Fibroblast of lung (primary cell): ENCODE measurements at regions not wholly inside any gene's neighbourhood (a gene's known extent, or its start where the extent isn't known, plus 50 kb on each side); places are given as distances from the start of the nearest gene placed in this dataset.

Source experiments
- DNase-seq, 2 donors: peaks; one replicate each; pipeline versions ENCODE4 v3.0.0 to v3.0.0-alpha.2; 2010; ENCODE audit warnings: low read depth in 2 of 2
- H2AFZ ChIP-seq: 2 replicates; pipeline ENCODE4 v1.5.1; 2012; ENCODE audit warnings: low read length, control low read depth, inconsistent platforms
- H3K27ac ChIP-seq: 2 replicates; pipeline ENCODE4 v1.5.1; 2011; ENCODE audit warnings: low read length, control low read depth; ENCODE audit not compliant: insufficient read depth
- H3K27me3 ChIP-seq: 2 replicates; pipeline ENCODE4 v1.5.1; 2011; ENCODE audit warnings: mild to moderate bottlenecking, low read length; ENCODE audit not compliant: control insufficient read depth, insufficient read depth
- H3K36me3 ChIP-seq: 2 replicates; pipeline ENCODE4 v1.5.1; 2011; ENCODE audit warnings: low read length; ENCODE audit not compliant: control insufficient read depth, insufficient read depth
- H3K4me1 ChIP-seq: 2 replicates; pipeline ENCODE4 v1.5.1; 2011; ENCODE audit warnings: low read length; ENCODE audit not compliant: control insufficient read depth, insufficient read depth; ENCODE audit errors: extremely low read depth
- H3K4me2 ChIP-seq: 2 replicates; pipeline ENCODE4 v1.5.1; 2011; ENCODE audit warnings: low read length, control low read depth; ENCODE audit not compliant: insufficient read depth; ENCODE audit errors: extremely low read depth
- H3K4me3 ChIP-seq, 4 experiments: fragments of 200-600 bp in 1 of 4; sonication (generic) in 1 of 4; replicated peaks in 1 of 4; 2 replicates each; pipeline ENCODE4 v1.5.1; 2011 to 2016; ENCODE audit warnings: low read length in 4 of 4, low read depth in 3 of 4, mild to moderate bottlenecking in 3 of 4, control low read depth in 2 of 4, inconsistent platforms in 1 of 4, mixed read lengths in 1 of 4; ENCODE audit not compliant: insufficient read depth in 1 of 4; ENCODE audit errors: control extremely low read depth in 1 of 4
- H3K79me2 ChIP-seq: 2 replicates; pipeline ENCODE4 v1.5.1; 2012; ENCODE audit warnings: mild to moderate bottlenecking, low read length, inconsistent platforms; ENCODE audit not compliant: control insufficient read depth, insufficient read depth
- H3K9ac ChIP-seq: 2 replicates; pipeline ENCODE4 v1.5.1; 2011; ENCODE audit warnings: mild to moderate bottlenecking, low read length, control low read depth; ENCODE audit not compliant: insufficient read depth
- H3K9me3 ChIP-seq: 2 replicates; pipeline ENCODE4 v1.5.1; 2012; ENCODE audit warnings: low read depth, low read length; ENCODE audit not compliant: control insufficient read depth, insufficient read depth
- H4K20me1 ChIP-seq: 2 replicates; pipeline ENCODE4 v1.5.1; 2011; ENCODE audit warnings: low read length; ENCODE audit not compliant: control insufficient read depth, insufficient read depth; ENCODE audit errors: extremely low read depth
- CTCF ChIP-seq, 2 donors: IDR thresholded peaks in 1 of 2; conservative IDR thresholded peaks in 1 of 2; 1 replicate in 1 of 2; 2 replicates in 1 of 2; pipeline ENCODE4 v1.5.1; 2011 to 2012; ENCODE audit warnings: low read length in 2 of 2, control low read depth in 1 of 2, inconsistent platforms in 1 of 2, low read depth in 1 of 2, mild to moderate bottlenecking in 1 of 2
- EZH2 ChIP-seq: IDR thresholded peaks from 2 replicates; pipeline ENCODE4 v1.5.1; 2012; ENCODE audit warnings: low read length, control low read depth, mild to moderate bottlenecking; ENCODE audit errors: missing control alignments

GRCh38 chr12:126855768-126856167 lies 1411.2 kb upstream of the TMEM132C start:
- H2AFZ ChIP-seq: no peak overlapping the region
- no peaks in the 10 kb centered on the region for H3K9me3 ChIP-seq
- no peak overlapping the region for H3K27ac ChIP-seq
- no peak for DNase-seq
- no peaks in the 10 kb centered on the region for H3K36me3 ChIP-seq
- H3K9ac ChIP-seq: no peak overlapping the region
- no peaks in the 10 kb centered on the region for H3K27me3 ChIP-seq
- H3K4me2 ChIP-seq: no peak overlapping the region
- no peak overlapping the region for H3K4me3 ChIP-seq
- H4K20me1 ChIP-seq: no peaks in the 10 kb centered on the region
- H3K4me1 ChIP-seq: no peaks in the 10 kb centered on the region
- H3K79me2 ChIP-seq: no peaks in the 10 kb centered on the region
- TF ChIP-seq CTCF (conservative IDR thresholded peaks at IDR 0.05 in 1 of 2, IDR thresholded peaks at IDR 0.05 in 1 of 2; ENCODE audit: low read depth in 1 of 2, low read length in 2 of 2) (no peak), EZH2 (no peak)

- DNase-seq: no peak
- TF ChIP-seq CTCF (conservative IDR thresholded peaks at IDR 0.05 in 1 of 2, IDR thresholded peaks at IDR 0.05 in 1 of 2; ENCODE audit: low read depth in 1 of 2, low read length in 2 of 2): no peak
- TF ChIP-seq EZH2: no peak
- Histone ChIP-seq H3K27me3 (no peaks in the 10 kb centered on the region), H3K27ac (no peak overlapping the region), H3K9me3 (no peaks in the 10 kb centered on the region), H2AFZ (no peak overlapping the region), H3K4me3 (no peak overlapping the region), H3K9ac (no peak overlapping the region), H4K20me1 (no peaks in the 10 kb centered on the region), H3K4me1 (no peaks in the 10 kb centered on the region), H3K79me2 (no peaks in the 10 kb centered on the region), H3K36me3 (no peaks in the 10 kb centered on the region), H3K4me2 (no peak overlapping the region)
Observed at GRCh38 chr12:126856958-126857357, 1410.0 kb upstream of the TMEM132C start.

- no peak overlapping the region for H3K4me3 ChIP-seq
- no peak for DNase-seq
- H3K27ac ChIP-seq: no peak overlapping the region
- no peaks in the 10 kb centered on the region for H3K36me3 ChIP-seq
- no peak overlapping the region for H3K9ac ChIP-seq
- no peaks in the 10 kb centered on the region for H3K4me1 ChIP-seq
- H4K20me1 ChIP-seq: no peaks in the 10 kb centered on the region
- no peak for TF ChIP-seq CTCF (conservative IDR thresholded peaks at IDR 0.05 in 1 of 2, IDR thresholded peaks at IDR 0.05 in 1 of 2; ENCODE audit: low read depth in 1 of 2, low read length in 2 of 2)
- no peak for TF ChIP-seq EZH2
- H2AFZ ChIP-seq: no peak overlapping the region
- H3K79me2 ChIP-seq: no peaks in the 10 kb centered on the region
- no peak overlapping the region for H3K4me2 ChIP-seq
- no peaks in the 10 kb centered on the region for H3K27me3 ChIP-seq
- no peaks in the 10 kb centered on the region for H3K9me3 ChIP-seq
Observed at GRCh38 chr12:126858560-126858959, 1408.4 kb upstream of the TMEM132C start.
